ENCODE measurements at regions not wholly inside any gene's neighbourhood (a gene's known extent, or its start where the extent isn't known, plus 50 kb on each side); places are given as distances from the start of the nearest gene placed in this dataset.

DNA sequence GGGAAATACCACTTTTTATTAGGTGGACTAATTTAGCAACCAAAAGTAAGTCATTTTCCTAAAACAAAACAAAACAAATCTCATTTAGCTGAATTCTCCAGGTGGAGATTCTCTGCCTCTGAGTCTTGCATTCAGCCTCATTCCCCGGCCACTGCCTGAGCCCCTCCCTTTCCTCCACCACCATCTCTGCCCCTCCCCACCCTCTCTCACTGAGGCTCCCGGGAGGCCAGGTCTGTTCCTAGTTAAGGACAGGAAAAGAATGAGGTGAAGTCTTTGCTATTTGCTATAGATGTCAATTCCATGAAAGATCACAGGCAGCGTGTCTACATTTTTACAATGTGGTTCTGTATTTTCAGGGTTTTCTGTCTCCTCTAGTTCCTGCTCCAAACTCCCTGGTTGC, 83.0 kb upstream of the SOX11 start:
- DNase-seq = no peak
- no peaks in the 10 kb centered on the region for H3F3A ChIP-seq (ENCODE audit: insufficient read depth)
- H3K36me3 ChIP-seq (ENCODE audit: low read depth) = no peaks in the 10 kb centered on the region
- H3K79me2 ChIP-seq (ENCODE audit: insufficient read depth) = no peaks in the 10 kb centered on the region
- no peak overlapping the region for H3K4me3 ChIP-seq
- H3K4me2 ChIP-seq (ENCODE audit: unreplicated experiment) = no peak overlapping the region
- no peaks in the 10 kb centered on the region for H3K27me3 ChIP-seq (replicated peaks; ENCODE audit: insufficient read depth)
- no peaks in the 10 kb centered on the region for H3K4me1 ChIP-seq (ENCODE audit: insufficient read depth)
- in situ Hi-C loops (cut with MboI) = no loop called here
- H3K9me3 ChIP-seq (ENCODE audit: low read depth) = no peaks in the 10 kb centered on the region
- H2AFZ ChIP-seq = no peak overlapping the region
- no peak overlapping the region for H3K9ac ChIP-seq
- H3K27ac ChIP-seq = no peak overlapping the region
- H3K9me2 ChIP-seq (ENCODE audit: insufficient read depth) = no peaks in the 10 kb centered on the region
- no peaks in the 10 kb centered on the region for H4K20me1 ChIP-seq (ENCODE audit: insufficient read depth)
- WGBS, 2 experiments (ENCODE audit: low coverage in 1 of 2, low lambda C conversion rate in 2 of 2, missing lambda C conversion rate in 2 of 2) = 9 to 13% methylated on average over 3 of the region's 3 CpGs
- TF ChIP-seq EZH2 (IDR thresholded peaks at IDR 0.05; ENCODE audit: insufficient read depth, poor library complexity, severe bottlenecking) (no peak), EZH2phosphoT487 (IDR thresholded peaks at IDR 0.05; ENCODE audit: insufficient read depth, low read depth) (no peak)

DNA sequence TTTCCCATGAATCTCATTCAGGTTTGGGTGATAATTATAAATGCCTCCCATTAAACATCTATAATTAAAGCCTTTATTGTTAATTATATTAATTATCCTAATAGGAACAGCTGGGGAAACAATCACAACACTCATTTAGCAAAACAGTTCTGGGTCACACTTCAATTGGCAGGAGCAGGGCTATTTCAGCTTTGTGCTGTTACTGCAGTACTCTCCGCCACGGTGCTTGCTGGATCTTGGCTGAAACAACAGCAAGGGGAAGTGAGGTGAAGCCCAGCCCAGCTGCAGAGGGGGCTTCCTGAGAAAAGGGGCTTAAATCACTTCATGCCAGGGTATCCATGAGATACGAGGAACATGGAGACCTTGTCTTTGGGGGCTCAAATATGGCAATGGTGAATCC, 79.5 kb upstream of the SOX11 start:
- Histone ChIP-seq H3F3A (ENCODE audit: insufficient read depth) (no peaks in the 10 kb centered on the region), H3K9me2 (ENCODE audit: insufficient read depth) (peaks cover 3% of the 10 kb centered on the region; the same call in 1 of the 2 replicates), H3K9ac (no peak overlapping the region), H3K9me3 (ENCODE audit: low read depth) (no peaks in the 10 kb centered on the region), H3K4me1 (ENCODE audit: insufficient read depth) (no peaks in the 10 kb centered on the region), H3K79me2 (ENCODE audit: insufficient read depth) (no peaks in the 10 kb centered on the region), H3K4me3 (no peak overlapping the region), H3K27ac (no peak overlapping the region), H3K4me2 (ENCODE audit: unreplicated experiment) (no peak overlapping the region), H3K27me3 (replicated peaks; ENCODE audit: insufficient read depth) (no peaks in the 10 kb centered on the region), H4K20me1 (ENCODE audit: insufficient read depth) (no peaks in the 10 kb centered on the region), H3K36me3 (ENCODE audit: low read depth) (no peaks in the 10 kb centered on the region), H2AFZ (no peak overlapping the region)
- TF ChIP-seq EZH2 (IDR thresholded peaks at IDR 0.05; ENCODE audit: insufficient read depth, poor library complexity, severe bottlenecking) (no peak), EZH2phosphoT487 (IDR thresholded peaks at IDR 0.05; ENCODE audit: insufficient read depth, low read depth) (no peak)
- in situ Hi-C loops (cut with MboI) = no loop called here
- no peak for DNase-seq
- 29 to 32% methylated on average over 3 of the region's 3 CpGs for WGBS, 2 experiments (ENCODE audit: low coverage in 1 of 2, low lambda C conversion rate in 2 of 2, missing lambda C conversion rate in 2 of 2)

DNA sequence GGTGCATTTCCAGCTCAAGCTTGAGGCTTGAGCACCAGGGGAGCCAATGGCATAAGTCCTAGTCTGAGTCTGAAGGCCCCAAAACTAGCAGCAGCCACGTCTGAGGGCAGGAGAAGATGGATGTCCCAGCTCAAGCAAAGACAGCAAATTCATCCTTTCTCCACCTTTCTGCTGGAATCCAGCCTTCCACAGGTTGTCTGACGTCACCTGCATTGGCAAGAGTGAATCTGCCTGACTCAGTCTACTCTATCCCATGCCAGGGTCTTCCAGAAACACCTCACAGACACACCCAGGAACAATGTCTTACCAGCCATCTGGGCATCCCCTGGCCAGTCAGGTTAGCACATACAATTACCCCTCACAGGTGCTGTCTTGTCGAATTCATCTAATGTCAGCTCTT, 76.2 kb upstream of the SOX11 start:
- WGBS, 2 experiments (ENCODE audit: low coverage in 1 of 2, low lambda C conversion rate in 2 of 2, missing lambda C conversion rate in 2 of 2) = 6% methylated on average over 3 of the region's 3 CpGs
- H3K4me3 ChIP-seq = no peak overlapping the region
- H2AFZ ChIP-seq = no peak overlapping the region
- H3K4me1 ChIP-seq (ENCODE audit: insufficient read depth) = no peaks in the 10 kb centered on the region
- no peaks in the 10 kb centered on the region for H3K79me2 ChIP-seq (ENCODE audit: insufficient read depth)
- no peak overlapping the region for H3K27ac ChIP-seq
- H4K20me1 ChIP-seq (ENCODE audit: insufficient read depth) = no peaks in the 10 kb centered on the region
- no peaks in the 10 kb centered on the region for H3K36me3 ChIP-seq (ENCODE audit: low read depth)
- no peak for TF ChIP-seq EZH2phosphoT487 (IDR thresholded peaks at IDR 0.05; ENCODE audit: insufficient read depth, low read depth)
- no peak for TF ChIP-seq EZH2 (IDR thresholded peaks at IDR 0.05; ENCODE audit: insufficient read depth, poor library complexity, severe bottlenecking)
- no peak for DNase-seq
- in situ Hi-C loops (cut with MboI) = no loop called here
- H3K9me2 ChIP-seq (ENCODE audit: insufficient read depth) = peaks cover 3% of the 10 kb centered on the region; the same call in 1 of the 2 replicates
- no peaks in the 10 kb centered on the region for H3K27me3 ChIP-seq (replicated peaks; ENCODE audit: insufficient read depth)
- H3K4me2 ChIP-seq (ENCODE audit: unreplicated experiment) = no peak overlapping the region
- no peaks in the 10 kb centered on the region for H3K9me3 ChIP-seq (ENCODE audit: low read depth)
- H3F3A ChIP-seq (ENCODE audit: insufficient read depth) = no peaks in the 10 kb centered on the region
- H3K9ac ChIP-seq = no peak overlapping the region

GRCh38 chr2:5617358-5617757, 74.8 kb upstream of the SOX11 start:
- H3K4me1 ChIP-seq (ENCODE audit: insufficient read depth) = no peaks in the 10 kb centered on the region
- H3K4me2 ChIP-seq (ENCODE audit: unreplicated experiment) = no peak overlapping the region
- H4K20me1 ChIP-seq (ENCODE audit: insufficient read depth) = no peaks in the 10 kb centered on the region
- H3K9ac ChIP-seq = no peak overlapping the region
- H3K4me3 ChIP-seq = no peak overlapping the region
- H3K9me3 ChIP-seq (ENCODE audit: low read depth) = no peaks in the 10 kb centered on the region
- H2AFZ ChIP-seq = no peak overlapping the region
- H3K79me2 ChIP-seq (ENCODE audit: insufficient read depth) = no peaks in the 10 kb centered on the region
- H3K36me3 ChIP-seq (ENCODE audit: low read depth) = no peaks in the 10 kb centered on the region
- DNase-seq = no peak
- H3F3A ChIP-seq (ENCODE audit: insufficient read depth) = no peaks in the 10 kb centered on the region
- in situ Hi-C loops (cut with MboI) = no loop called here
- no peak overlapping the region for H3K27ac ChIP-seq
- H3K27me3 ChIP-seq (replicated peaks; ENCODE audit: insufficient read depth) = no peaks in the 10 kb centered on the region
- TF ChIP-seq EZH2 (IDR thresholded peaks at IDR 0.05; ENCODE audit: insufficient read depth, poor library complexity, severe bottlenecking) = no peak
- TF ChIP-seq EZH2phosphoT487 (IDR thresholded peaks at IDR 0.05; ENCODE audit: insufficient read depth, low read depth) = no peak
- peaks cover 3% of the 10 kb centered on the region; the same call in 1 of the 2 replicates for H3K9me2 ChIP-seq (ENCODE audit: insufficient read depth)
- WGBS, 2 experiments (ENCODE audit: low coverage in 1 of 2, low lambda C conversion rate in 2 of 2, missing lambda C conversion rate in 2 of 2) = 37 to 46% methylated on average over 8 of the region's 8 CpGs

DNA sequence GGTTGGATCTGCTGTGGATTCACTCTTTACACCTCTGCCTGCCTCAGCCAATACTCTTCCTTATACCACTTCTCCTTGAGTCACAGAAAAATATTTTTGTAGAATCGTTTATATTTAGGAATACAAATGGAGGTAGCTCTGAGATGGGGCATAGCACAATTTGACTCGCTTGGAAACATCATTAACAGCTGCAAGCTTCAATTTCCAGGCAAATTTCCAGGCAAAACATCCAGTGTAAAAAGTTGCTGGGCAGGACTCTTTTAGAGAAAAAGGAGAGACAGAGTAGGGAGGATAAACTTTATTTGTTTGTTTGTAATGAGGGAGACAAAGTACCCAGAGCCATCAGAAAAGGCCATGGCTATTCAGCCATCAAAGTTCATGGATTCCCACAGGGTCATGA, 74.4 kb upstream of the SOX11 start:
- H3K27me3 ChIP-seq (replicated peaks; ENCODE audit: insufficient read depth) = no peaks in the 10 kb centered on the region
- in situ Hi-C loops (cut with MboI) = no loop called here
- H3K9ac ChIP-seq = no peak overlapping the region
- H3K27ac ChIP-seq = no peak overlapping the region
- DNase-seq = no peak
- H3F3A ChIP-seq (ENCODE audit: insufficient read depth) = no peaks in the 10 kb centered on the region
- peaks cover 3% of the 10 kb centered on the region; the same call in 1 of the 2 replicates for H3K9me2 ChIP-seq (ENCODE audit: insufficient read depth)
- no peak overlapping the region for H3K4me2 ChIP-seq (ENCODE audit: unreplicated experiment)
- H3K9me3 ChIP-seq (ENCODE audit: low read depth) = no peaks in the 10 kb centered on the region
- no peak overlapping the region for H3K4me3 ChIP-seq
- H3K36me3 ChIP-seq (ENCODE audit: low read depth) = no peaks in the 10 kb centered on the region
- WGBS, 2 experiments (ENCODE audit: low coverage in 1 of 2, low lambda C conversion rate in 2 of 2, missing lambda C conversion rate in 2 of 2) = 2 to 6% methylated on average over 2 of the region's 2 CpGs
- TF ChIP-seq EZH2 (IDR thresholded peaks at IDR 0.05; ENCODE audit: insufficient read depth, poor library complexity, severe bottlenecking) (no peak), EZH2phosphoT487 (IDR thresholded peaks at IDR 0.05; ENCODE audit: insufficient read depth, low read depth) (no peak)
- H2AFZ ChIP-seq = no peak overlapping the region
- no peaks in the 10 kb centered on the region for H3K79me2 ChIP-seq (ENCODE audit: insufficient read depth)
- no peaks in the 10 kb centered on the region for H3K4me1 ChIP-seq (ENCODE audit: insufficient read depth)
- H4K20me1 ChIP-seq (ENCODE audit: insufficient read depth) = no peaks in the 10 kb centered on the region

Measured in GM23248 (cell line).